Right kidney (tissue), 1 donor: ENCODE measurements at regions not wholly inside any gene's neighbourhood (a gene's known extent, or its start where the extent isn't known, plus 50 kb on each side); places are given as distances from the start of the nearest gene placed in this dataset.
"Not testable (repeated sequence)": the region's sequence is repeated elsewhere in the genome, so short reads cannot be mapped to it uniquely, and the experiment has no call there.

Source experiments
- DNase-seq: peaks from one replicate; pipeline ENCODE4 v3.0.0-alpha.2; 2016

GRCh38 chr19:28401739-28402424 is 811.1 kb downstream of the UQCRFS1 start:
- DNase-seq: no peak

GRCh38 chr19:28400953-28401671 is 811.8 kb downstream of the UQCRFS1 start:
- DNase-seq: no peak

- DNase-seq: no peak
Observed at GRCh38 chr19:28399187-28399586, 813.8 kb downstream of the UQCRFS1 start.

GRCh38 chr19:28397800-28398199 is 815.2 kb downstream of the UQCRFS1 start:
- DNase-seq: no peak

GRCh38 chr19:28397306-28397705 is 815.6 kb downstream of the UQCRFS1 start:
- no peak for DNase-seq

GRCh38 chr19:28396287-28396831 is 816.6 kb downstream of the UQCRFS1 start:
- DNase-seq: peak; percentile 25

GRCh38 chr19:28394725-28395124 is 818.2 kb downstream of the UQCRFS1 start:
- DNase-seq: peak; percentile 39

- DNase-seq: peak; percentile 31
Observed at GRCh38 chr19:28393574-28394336, 819.2 kb downstream of the UQCRFS1 start.

GRCh38 chr19:28388988-28389387 is 824.0 kb downstream of the UQCRFS1 start:
- DNase-seq: no peak

- no peak for DNase-seq
Observed at GRCh38 chr19:28387507-28387906, 825.4 kb downstream of the UQCRFS1 start.

- no peak for DNase-seq
Observed at GRCh38 chr19:28386470-28386869, 826.5 kb downstream of the UQCRFS1 start.

- no peak for DNase-seq
Observed at GRCh38 chr19:28386066-28386465, 826.9 kb downstream of the UQCRFS1 start.

- DNase-seq: no peak
Observed at GRCh38 chr19:28377077-28377476, 835.9 kb downstream of the UQCRFS1 start.

GRCh38 chr19:28374971-28375370 is 838.0 kb downstream of the UQCRFS1 start:
- no peak for DNase-seq

GRCh38 chr19:28372576-28373247 is 840.2 kb downstream of the UQCRFS1 start:
- DNase-seq: no peak

GRCh38 chr19:28367146-28367545 is 845.8 kb downstream of the UQCRFS1 start:
- no peak for DNase-seq

- DNase-seq: no peak
Observed at GRCh38 chr19:28363254-28363653, 849.7 kb downstream of the UQCRFS1 start.

GRCh38 chr19:28359431-28360414 is 853.2 kb downstream of the UQCRFS1 start:
- peak; percentile 2 for DNase-seq

- no peak for DNase-seq
Observed at GRCh38 chr19:28358633-28359032, 854.3 kb downstream of the UQCRFS1 start.

- no peak for DNase-seq
Observed at GRCh38 chr19:28351761-28352160, 861.2 kb downstream of the UQCRFS1 start.

GRCh38 chr19:28351321-28351720 is 861.6 kb downstream of the UQCRFS1 start:
- not testable (repeated sequence) for DNase-seq
